Left colon (tissue), 2 donors: ENCODE measurements at regions not wholly inside any gene's neighbourhood (a gene's known extent, or its start where the extent isn't known, plus 50 kb on each side); places are given as distances from the start of the nearest gene placed in this dataset.
"Not testable (repeated sequence)": the region's sequence is repeated elsewhere in the genome, so short reads cannot be mapped to it uniquely, and the experiment has no call there.

Experiments used
- ATAC-seq: fragments of 200-7000 bp; cut with Tn5 transposase; one replicate; pipeline ENCODE4 v1.9.1; 2020; ENCODE audit warnings: mild to moderate bottlenecking, moderate library complexity
- DNase-seq, 2 donors: peaks; one replicate each; pipeline ENCODE4 v3.0.0-alpha.2; 2020
- intact Hi-C, 2 donors: fragments of 100-400 bp; cut with DNase I in 1 of 2; cut with micrococcal nuclease in 1 of 2; formaldehyde crosslinking; loops; one replicate each; pipeline versions ENCODE4 v1.11.2 to v1.14.0; 2022; cut with DNase I, micrococcal nuclease
- donor health status: DM: no; HTN: no; CAD: no.
- donor health status: DM: yes; HTN: yes; CAD: no.

DNA sequence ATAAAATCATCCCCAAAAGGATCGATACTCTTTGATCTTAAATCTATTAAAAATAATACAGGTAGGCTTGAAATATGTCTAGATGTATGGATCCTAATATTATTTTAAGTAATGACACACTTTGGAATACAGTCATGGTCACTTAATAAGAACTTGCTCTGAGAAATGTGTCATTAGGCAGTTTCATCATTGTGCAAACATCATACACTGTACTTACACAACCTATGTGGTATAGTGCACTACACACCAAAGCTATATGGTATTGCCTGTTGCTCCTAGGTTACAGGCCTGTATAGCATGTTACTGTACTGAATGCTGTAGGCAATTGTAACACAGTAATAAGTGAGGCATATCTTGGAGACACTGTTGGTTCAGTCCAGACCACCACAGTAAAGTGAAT, 307.1 kb downstream of the RAP2B start:
- intact Hi-C loops: no loop called here
- no peak for ATAC-seq
- DNase-seq: no peak

DNA sequence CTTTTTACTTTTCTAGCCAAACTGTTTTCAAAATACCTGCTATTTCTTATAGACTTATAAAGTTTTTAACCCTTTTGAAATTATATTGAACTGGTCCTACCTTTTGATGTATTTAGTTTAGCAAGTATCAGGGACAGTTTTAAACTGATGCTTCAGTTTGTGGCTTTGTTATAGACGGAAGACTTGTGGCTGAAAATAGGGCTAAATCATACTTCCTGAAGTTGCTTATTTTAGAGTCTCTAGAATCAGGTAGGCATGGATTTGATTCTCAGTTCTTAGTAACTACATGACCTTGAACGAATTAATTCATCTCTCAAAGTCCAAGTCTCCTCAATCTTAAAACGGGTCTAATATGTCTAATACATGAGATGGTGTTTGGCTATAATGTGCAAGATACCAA, 322.8 kb downstream of the RAP2B start:
- intact Hi-C loops: no loop called here
- ATAC-seq (no peak), DNase-seq (no peak)

DNA sequence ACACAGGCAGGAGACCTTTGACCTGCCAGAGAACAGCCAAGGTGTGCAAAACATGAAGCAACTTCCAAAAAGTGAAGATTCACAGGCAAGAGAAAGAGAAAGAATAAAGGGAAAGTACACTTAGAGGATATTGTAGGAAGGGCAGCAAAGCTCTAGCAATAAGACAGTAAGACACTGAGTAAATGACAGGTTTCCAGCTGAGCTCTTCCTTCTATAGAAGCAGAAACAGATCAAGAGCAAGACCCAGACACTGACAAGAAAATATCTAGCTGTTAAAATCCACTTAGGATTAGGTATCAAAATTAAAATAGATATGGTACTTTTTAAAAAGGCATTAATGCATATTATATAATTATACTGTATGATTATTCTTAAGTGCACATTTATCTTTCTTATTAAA, 333.4 kb downstream of the RAP2B start:
- ATAC-seq (no peak), DNase-seq (no peak)
- intact Hi-C loops: no loop called here

DNA sequence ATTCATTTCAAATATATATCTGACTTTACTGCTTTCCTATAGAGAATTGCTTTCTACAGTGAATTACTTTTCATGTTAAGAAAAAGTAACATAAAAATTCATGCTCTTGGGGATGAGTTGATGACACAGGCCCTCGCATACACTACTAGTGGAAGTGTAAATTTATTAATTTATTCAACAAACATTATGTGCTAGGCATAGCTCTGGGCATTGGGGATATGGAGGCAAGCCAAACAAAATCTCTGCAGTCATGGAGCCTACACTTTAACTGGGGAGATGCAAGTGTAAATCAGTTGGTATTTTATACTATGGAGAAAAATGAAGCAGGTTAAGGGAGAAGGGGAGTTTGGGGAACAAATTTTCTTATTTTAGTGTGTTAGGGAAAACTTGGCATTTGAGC, 340.7 kb downstream of the RAP2B start:
- intact Hi-C loops: no loop called here
- no peak for ATAC-seq

DNA sequence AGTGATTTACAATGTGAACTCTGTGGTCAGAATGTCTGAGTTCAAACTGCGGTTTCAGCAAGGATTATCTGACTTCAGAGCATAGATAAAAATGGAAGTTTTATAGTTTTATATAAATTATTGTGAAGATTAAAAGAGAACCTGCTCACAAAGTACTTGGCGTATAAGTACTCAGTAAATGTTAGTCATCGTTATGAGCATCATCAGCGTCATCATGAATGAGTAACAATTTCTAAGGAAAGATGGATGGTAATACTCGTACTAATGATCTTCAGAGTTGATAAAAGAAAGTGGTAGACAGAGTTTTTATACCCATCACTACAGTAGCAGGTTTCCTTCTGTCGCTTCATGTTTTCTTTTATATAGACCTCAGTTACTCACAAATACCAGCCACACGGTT, 341.8 kb downstream of the RAP2B start:
- ATAC-seq (no peak), DNase-seq (no peak)
- intact Hi-C loops: no loop called here

More for the DNA sequence above, 340.7 kb downstream of the RAP2B start:
- DNase-seq: no peak

DNA sequence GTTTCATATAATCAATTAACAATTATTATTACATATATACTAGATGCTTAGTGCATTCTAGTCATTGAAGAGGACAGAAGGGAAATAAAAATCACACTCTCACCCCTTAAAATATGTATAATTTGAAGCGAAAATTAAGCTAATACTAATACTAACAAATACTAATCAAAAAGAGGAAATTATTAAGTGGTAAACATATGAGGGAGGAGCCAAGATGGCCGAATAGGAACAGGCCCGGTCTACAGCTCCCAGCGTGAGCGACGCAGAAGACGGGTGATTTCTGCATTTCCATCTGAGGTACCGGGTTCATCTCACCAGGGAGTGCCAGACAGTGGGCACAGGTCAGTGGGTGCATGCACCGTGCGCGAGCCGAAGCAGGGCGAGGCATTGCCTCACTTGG, 344.2 kb downstream of the RAP2B start:
- DNase-seq, ATAC-seq, intact Hi-C loops: not testable (repeated sequence)

DNA sequence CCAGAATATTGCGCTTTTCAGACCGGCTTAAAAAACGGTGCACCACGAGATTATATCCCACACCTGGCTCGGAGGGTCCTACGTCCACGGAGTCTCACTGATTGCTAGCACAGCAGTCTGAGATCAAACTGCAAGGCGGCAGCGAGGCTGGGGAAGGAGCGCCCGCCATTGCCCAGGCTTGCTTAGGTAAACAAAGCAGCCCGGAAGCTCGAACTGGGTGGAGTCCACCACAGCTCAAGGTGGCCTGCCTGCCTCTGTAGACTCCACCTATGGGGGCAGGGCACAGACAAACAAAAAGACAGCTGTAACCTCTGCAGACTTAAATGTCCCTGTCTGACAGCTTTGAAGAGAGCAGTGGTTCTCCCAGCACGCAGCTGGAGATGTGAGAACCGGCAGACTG, 344.7 kb downstream of the RAP2B start:
- DNase-seq: peak; percentile 55 to 60
- ATAC-seq, intact Hi-C loops: not testable (repeated sequence)

DNA sequence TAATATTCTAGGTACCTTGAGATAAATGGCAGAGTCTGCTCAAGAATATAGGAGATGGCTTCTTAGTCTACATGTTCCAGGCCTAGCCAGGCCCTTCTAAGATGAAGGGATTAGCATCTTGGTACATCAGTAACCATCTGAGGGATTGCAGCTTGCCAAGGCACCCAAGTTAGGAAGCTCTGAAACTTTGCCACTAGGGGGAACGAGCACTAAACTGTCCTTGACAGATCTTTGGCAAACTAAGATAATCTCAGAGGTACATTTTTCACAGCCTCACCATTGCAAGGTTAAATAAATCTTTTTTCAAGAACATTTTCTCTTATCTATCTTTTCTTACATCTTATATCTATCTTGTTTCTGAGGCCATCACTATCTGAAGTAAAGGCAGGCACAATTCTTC, 351.2 kb downstream of the RAP2B start:
- DNase-seq (no peak), ATAC-seq (no peak)
- intact Hi-C loops: no loop called here

DNA sequence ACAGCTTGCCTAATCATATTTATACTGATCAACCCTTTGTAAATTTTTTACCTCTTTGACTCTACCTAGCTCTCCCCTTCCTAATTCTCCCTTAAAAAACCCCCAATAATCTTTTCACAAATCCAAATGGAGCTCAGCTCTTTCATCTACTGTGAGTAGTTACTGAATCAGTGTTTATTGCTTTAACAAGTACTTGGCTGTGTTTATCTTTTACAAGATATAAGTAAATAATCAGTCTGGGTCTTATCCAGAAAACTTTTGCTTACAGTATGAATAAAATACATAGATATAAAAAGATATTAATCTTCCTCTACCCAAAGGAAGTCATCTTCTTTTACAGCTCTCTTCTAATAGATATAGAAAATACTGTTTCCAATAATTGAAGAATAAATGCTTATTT, 366.4 kb downstream of the RAP2B start:
- ATAC-seq: no peak
- intact Hi-C loops: no loop called here
- no peak for DNase-seq

DNA sequence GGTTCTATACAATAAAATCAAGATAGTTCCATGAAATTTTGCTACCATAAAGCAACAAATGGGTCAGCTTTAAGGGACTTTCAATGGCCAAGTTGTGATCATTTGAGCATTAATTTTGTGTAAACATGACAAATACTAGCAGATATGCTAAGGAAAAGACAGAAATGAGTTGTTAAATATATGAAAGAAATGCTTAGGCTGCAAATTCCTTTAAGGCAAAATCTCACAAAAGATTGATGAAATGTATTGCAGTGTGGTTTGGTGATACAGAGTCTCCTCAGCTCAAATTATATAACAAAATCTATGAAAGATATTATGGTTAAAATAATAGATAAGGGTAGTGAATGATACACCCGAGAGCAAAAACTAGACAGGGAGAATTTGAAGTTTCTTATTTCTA, 377.2 kb downstream of the RAP2B start:
- intact Hi-C loops: no loop called here
- no peak for DNase-seq
- no peak for ATAC-seq

DNA sequence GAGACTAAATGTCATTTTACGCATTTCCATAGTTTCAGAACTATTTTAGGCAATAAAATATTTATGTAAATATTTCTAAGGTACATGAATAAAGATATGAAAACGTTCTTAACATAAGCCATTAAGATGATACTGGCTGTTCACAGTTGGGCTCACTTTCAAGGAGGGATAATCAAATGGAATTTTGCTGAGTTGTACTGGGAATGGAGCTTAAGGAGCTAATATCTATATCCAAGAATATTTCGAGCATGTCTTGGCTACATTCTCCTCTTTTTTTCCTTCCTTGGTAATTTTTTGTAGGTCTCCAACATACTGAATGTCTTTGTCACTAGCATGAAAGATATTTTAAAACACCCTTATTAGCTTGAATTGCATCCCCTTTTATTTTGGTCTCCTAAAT, 383.4 kb downstream of the RAP2B start:
- ATAC-seq: no peak
- intact Hi-C loops: no loop called here
- no peak for DNase-seq

DNA sequence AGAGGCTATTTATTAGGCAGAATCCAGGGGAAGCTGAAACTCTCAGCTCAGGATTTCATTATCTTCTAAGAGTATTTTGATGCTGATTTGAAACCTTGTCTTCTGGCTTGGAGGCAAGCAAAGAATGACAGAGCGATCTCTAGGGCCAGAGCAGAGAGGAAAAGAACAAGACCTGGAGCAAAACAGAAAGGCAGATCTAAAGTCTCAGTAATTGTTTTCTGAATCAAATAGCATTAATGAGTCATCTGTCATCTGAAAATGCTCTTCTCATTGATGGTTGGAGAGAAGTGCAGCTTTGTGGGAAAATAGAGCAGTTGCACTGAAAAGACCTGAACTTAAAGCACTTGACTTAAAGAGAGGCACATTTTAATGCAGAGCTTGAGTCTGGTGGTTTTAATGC, 385.9 kb downstream of the RAP2B start:
- ATAC-seq: no peak
- intact Hi-C loops: no loop called here
- DNase-seq: no peak

DNA sequence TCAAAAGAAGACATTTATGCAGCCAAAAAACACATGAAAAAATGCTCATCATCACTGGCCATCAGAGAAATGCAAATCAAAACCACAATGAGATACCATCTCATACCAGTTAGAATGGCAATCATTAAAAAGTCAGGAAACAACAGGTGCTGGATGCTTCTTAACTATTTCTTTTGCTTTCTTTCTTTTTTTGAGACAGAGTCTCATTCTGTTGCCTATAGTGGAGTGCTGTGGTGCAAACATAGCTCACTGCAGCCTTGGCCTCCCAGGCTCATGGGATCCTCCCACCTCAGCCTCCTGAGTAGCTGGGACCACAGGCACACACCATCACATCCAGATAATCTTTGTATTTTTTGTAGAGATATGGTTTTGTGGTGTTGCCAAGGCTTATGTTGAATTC, 387.7 kb downstream of the RAP2B start:
- DNase-seq, ATAC-seq, intact Hi-C loops: not testable (repeated sequence)

DNA sequence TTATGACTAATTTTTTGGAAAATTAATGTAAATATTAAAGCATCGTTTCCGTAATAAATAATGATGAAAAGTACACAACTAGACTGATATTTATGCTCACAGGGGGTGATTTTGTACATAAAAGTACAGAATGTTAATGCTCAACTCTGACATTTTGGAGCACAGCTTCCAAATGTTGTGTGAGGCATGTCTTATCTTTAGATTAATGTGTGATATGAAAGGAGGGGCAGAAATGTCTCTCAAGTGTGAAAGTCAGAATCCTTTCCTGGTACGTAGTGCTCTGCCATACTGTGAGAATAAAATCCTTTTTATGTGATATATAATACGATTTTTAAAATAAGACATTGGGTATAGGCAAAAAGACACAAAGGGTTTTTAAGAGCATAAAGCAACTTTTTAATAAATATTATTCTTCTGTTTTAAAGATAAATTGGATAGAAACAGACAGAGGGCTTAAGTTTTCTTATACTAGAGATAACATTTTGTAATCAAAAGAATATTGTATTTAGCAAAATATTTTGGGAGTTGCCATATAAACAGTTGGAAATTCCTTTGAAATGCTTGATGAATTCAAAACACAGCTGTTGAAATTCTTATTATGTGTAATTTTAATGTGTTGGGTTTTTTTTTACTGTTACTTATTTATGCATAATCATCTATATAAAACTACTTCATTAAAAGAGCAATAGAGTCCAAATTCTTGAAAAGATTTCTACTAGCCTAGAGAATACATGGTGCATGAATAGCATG, 389.7 kb downstream of the RAP2B start:
- intact Hi-C loops: no loop called here
- ATAC-seq: no peak
- DNase-seq: no peak

DNA sequence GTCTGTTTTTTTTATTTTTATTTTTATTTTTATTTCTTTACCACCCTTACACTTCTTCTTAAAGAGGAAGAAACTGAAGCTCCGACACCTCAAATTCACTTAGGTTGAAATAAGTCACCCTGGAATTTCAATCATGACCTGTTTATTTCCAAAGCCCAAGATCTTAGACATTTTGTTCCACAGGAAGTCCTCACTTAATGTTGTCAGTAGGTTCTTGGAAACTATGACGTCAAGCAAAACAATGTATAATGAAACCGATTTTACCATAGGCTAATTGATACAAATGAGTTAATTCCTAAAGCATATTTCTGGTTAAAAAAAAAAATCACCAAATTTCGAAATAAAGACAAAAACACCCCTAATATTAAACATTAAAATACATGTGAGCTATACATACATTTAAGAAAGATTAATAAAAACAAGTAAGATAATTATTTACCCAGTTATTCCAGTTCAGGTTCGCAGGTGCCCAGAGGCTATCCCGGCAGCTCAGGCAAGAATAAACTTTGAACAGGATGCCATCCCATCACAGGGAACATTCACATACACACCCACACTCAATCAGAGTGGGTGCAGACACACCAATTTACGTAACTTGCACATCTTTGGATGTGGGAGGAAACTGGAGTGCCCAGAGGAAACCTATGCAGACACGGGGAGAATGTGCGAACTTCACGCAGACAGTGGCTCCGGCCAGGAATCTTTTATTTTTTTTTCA, 391.0 kb downstream of the RAP2B start:
- intact Hi-C loops: no loop called here
- no peak for ATAC-seq
- DNase-seq: no peak

DNA sequence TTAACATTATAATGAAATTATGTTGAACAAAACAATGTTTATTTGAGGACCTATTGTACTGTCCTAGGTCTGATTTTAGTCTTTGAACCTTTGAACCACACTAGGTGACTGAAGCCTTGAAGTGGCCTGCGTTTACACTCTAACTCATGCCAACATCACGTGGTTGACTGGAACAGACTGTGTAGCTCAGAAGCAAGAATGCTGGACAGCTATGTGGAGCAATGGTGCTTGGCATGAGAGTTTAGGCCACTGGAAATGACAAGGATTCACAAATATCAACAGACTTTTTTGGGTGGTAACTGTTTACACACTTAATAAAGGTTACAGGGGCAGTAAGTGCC, 391.5 kb downstream of the RAP2B start:
- intact Hi-C loops: no loop called here
- ATAC-seq (no peak), DNase-seq (no peak)

DNA sequence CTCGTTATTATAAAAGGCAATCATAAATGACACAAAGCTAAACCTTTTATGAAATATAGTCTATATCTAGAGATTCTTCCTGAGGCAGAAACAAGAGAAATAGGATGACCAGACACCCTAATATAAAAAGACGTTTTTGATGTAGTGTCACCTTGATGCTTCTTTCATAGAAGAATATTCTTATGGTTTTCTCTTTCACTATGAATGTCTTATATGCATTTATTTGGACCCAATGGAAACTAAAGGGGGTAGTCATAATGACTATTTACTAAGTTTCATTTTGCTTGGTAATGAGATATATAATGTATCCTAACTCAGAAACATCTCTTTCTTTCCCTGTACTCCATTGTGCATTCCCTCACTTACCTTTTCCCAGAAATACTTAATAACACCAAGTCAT, 393.9 kb downstream of the RAP2B start:
- intact Hi-C loops: no loop called here
- DNase-seq: no peak
- ATAC-seq: no peak

DNA sequence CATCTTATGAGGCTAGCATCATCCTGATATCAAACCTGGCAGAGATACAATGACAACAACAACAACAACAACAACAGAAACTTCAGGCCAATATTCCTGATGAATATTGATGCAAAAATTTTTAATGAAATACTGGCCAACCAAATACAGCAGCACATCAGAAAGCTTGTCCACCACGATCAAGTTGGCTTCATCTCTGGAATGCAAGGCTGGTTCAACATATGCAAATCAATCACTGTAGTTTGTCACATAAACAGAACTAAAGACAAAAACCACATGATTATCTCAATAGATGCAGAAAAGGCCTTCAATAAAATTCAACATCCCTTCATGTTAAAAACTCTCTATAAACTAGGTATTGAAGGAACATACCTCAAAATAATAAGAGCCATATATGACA, 397.3 kb downstream of the RAP2B start:
- ATAC-seq, DNase-seq, intact Hi-C loops: not testable (repeated sequence)

DNA sequence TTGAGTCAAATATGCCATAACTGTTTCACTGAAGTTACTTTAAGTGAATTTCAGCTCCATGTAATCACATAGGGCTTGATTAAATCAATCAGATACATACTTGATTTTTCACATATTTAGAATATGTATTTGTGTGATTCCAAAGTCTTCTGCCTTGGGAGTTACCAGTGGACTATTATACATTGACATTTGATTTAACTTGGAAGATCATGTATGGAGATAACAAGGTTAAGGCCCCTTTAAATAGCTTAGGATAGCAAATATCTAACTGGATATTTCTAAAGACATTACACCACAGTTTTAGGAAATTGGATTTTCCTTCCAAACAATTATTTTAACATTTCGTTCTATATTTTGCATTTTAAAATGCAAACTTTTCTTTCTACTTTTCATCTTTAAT, 405.0 kb downstream of the RAP2B start:
- ATAC-seq: no peak
- intact Hi-C loops: no loop called here

DNA sequence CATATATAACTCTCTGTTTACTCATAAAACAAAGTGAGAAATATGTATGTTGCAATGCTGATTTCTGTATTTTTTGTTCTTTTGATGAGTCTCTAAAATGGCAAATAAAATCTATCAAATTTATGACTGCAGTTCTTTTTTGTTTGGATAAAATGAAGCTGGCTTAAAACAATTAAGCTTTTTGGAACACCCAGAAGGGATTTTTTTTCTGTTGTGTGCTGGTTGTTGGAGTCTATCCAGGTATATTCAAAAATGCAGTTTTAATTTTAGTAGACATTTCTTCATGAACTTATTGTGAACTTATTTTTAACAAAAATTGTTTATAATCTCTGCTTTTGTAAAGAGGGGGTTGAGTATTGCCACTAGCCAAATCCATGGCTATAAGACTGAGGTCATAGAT, 405.5 kb downstream of the RAP2B start:
- no peak for ATAC-seq
- DNase-seq: no peak
- intact Hi-C loops: no loop called here

More for the DNA sequence above, 405.0 kb downstream of the RAP2B start:
- no peak for DNase-seq

DNA sequence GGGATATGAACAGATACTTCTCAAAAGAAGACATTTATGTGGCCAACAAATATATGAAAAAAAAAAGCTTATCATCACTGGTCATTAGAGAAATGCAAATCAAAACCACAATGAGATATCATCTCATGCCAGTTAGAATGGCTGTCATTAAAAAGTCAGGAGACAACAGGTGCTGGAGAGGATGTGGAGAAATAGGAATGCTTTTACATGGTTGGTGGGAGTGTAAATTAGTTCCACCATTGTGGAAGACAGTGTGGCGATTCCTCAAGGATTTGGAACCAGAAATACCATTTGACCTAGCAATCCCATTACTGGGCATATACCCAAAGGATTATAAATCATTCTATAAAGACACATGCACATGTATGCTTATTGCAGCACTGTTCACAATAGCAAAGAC, 408.5 kb downstream of the RAP2B start:
- ATAC-seq, intact Hi-C loops, DNase-seq: not testable (repeated sequence)
